OCI-LY7 (cell line): ENCODE measurements at regions not wholly inside any gene's neighbourhood (a gene's known extent, or its start where the extent isn't known, plus 50 kb on each side); places are given as distances from the start of the nearest gene placed in this dataset.

Source experiments
- CTCF ChIP-seq: fragments of 200-600 bp; sonication (generic); conservative IDR thresholded peaks from 2 replicates; pipeline ENCODE4 v1.5.1; 2014; ENCODE audit warnings: mild to moderate bottlenecking, antibody characterized with exemption, low read length, moderate library complexity, mixed read lengths
- EZH2phosphoT487 ChIP-seq: fragments of 200-600 bp; sonication (generic); IDR thresholded peaks from 2 replicates; pipeline ENCODE4 v1.6.1; 2018; ENCODE audit warnings: low read depth, borderline replicate concordance, mild to moderate bottlenecking, mixed run types, antibody characterized with exemption, low read length, moderate library complexity, mixed read lengths

DNA sequence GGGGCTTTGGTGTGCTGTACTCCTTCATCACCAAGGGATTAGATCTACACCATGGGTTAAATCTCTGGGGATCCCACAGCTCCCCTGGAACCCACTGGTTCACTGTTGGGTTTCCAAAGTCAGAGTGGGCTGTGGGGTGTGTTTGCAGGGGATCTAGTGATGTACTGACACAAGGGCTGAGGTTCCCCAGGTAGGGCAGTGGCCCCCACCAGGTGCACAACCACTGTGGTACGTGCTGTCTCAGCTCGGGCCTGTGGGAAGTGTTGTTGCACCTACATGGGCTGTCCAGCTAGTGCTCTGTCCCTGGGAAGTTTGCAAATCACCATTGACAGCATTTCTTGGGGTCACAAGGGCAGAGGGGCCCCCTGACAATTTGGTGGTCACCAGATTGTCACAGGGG, 134.4 kb upstream of the CDH8 start:
- TF ChIP-seq CTCF (no peak), EZH2phosphoT487 (no peak)
